Thymus (tissue), 11 donors: ENCODE measurements at regions not wholly inside any gene's neighbourhood (a gene's known extent, or its start where the extent isn't known, plus 50 kb on each side); places are given as distances from the start of the nearest gene placed in this dataset.

Experiments used
- DNase-seq, 9 donors: peaks; one replicate each; pipeline ENCODE4 v3.0.0-alpha.2; 2013; ENCODE audit warnings: low spot score in 9 of 9, low read depth in 6 of 9, missing footprints in 1 of 9
- H3K27ac ChIP-seq, 2 donors: one replicate each; pipeline ENCODE4 v1.5.1; 2013; ENCODE audit warnings: control low read depth in 1 of 2, low read depth in 1 of 2, low read length in 1 of 2, mild to moderate bottlenecking in 1 of 2, moderate library complexity in 1 of 2
- H3K27me3 ChIP-seq, 2 donors: one replicate each; pipeline ENCODE4 v1.5.1; 2013; ENCODE audit warnings: low read length in 1 of 2; ENCODE audit not compliant: control insufficient read depth in 2 of 2, insufficient read depth in 1 of 2
- H3K36me3 ChIP-seq, 2 donors: one replicate each; pipeline ENCODE4 v1.5.1; 2013; ENCODE audit warnings: low read length in 1 of 2, mild to moderate bottlenecking in 1 of 2, moderate library complexity in 1 of 2; ENCODE audit not compliant: control insufficient read depth in 2 of 2, insufficient read depth in 2 of 2
- H3K4me1 ChIP-seq, 2 donors: one replicate each; pipeline ENCODE4 v1.5.1; 2013; ENCODE audit warnings: low read length in 2 of 2; ENCODE audit not compliant: control insufficient read depth in 2 of 2, insufficient read depth in 2 of 2
- H3K4me3 ChIP-seq, 2 donors: one replicate each; pipeline ENCODE4 v1.5.1; 2013; ENCODE audit warnings: low read length in 2 of 2, control low read depth in 1 of 2, mild to moderate bottlenecking in 1 of 2
- H3K9me3 ChIP-seq, 2 donors: one replicate each; pipeline ENCODE4 v1.5.1; 2013; ENCODE audit warnings: low read length in 1 of 2, mild to moderate bottlenecking in 1 of 2; ENCODE audit not compliant: control insufficient read depth in 2 of 2, insufficient read depth in 1 of 2
- WGBS: extraction: QIAGEN DNeasy Blood & Tissue Kit; methylation state at CpG from one replicate; pipeline ENCODE4 v1.1.7; 2013; 5-methylcytosine and 5-hydroxymethylcytosine counted together
- donor health status: healthy.

DNA sequence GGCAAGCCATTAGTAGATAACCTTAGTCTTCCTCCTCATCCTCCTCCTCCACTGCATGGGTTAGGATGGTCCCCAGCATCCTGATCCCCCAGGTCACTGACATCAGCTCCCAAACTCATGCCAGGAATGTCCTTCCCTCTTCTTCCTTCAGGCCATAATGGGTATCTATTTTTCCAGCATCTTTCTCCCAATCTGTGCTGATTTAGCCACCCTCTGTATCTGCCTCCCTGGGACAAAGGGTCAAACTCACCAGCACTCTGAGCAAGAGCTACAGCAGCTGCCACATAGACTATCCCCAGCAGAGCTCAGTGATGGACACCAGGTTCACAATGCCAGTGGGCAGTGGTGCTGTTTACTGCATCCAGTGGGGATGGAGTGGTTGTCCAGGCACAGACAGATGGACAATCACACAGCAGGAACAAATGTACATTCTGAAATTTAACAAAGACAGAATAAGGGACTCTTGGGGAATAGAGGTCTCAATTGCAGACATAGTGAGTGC, 115.2 kb upstream of the TOP3B start:
- H3K27ac ChIP-seq, result no peak overlapping the region
- no peaks in the 10 kb centered on the region for H3K9me3 ChIP-seq
- no peaks in the 10 kb centered on the region for H3K36me3 ChIP-seq
- H3K4me3 ChIP-seq, result no peak overlapping the region
- H3K27me3 ChIP-seq, result peaks cover 0 to 2% of the 10 kb centered on the region in 2 donors
- H3K4me1 ChIP-seq, result no peaks in the 10 kb centered on the region
- DNase-seq, result no peak

DNA sequence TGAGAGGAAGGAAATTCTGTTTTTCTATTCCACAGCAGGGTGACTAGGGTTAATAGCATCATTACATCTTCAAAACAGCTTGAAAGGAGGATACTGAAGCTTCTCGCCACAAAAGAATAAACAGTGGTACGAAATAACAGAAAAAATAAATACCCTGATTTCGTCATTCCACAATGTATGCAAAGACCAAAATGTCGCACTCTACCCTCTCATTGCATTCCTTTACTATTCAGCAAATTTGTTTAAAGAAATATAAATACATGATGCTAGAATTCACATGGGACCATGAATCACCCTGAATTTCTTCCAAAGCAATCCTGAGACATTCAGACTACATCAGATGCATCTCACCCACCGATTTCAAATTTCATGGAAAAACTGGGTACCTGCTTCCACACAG, 112.3 kb upstream of the TOP3B start:
- peaks cover 0 to 8% of the 10 kb centered on the region in 2 donors for H3K27me3 ChIP-seq
- 93% methylated on average over 5 of the region's 5 CpGs for WGBS
- H3K36me3 ChIP-seq, result no peaks in the 10 kb centered on the region
- no peak overlapping the region for H3K27ac ChIP-seq
- no peak for DNase-seq
- H3K4me1 ChIP-seq, result no peaks in the 10 kb centered on the region
- no peaks in the 10 kb centered on the region for H3K9me3 ChIP-seq
- no peak overlapping the region for H3K4me3 ChIP-seq

DNA sequence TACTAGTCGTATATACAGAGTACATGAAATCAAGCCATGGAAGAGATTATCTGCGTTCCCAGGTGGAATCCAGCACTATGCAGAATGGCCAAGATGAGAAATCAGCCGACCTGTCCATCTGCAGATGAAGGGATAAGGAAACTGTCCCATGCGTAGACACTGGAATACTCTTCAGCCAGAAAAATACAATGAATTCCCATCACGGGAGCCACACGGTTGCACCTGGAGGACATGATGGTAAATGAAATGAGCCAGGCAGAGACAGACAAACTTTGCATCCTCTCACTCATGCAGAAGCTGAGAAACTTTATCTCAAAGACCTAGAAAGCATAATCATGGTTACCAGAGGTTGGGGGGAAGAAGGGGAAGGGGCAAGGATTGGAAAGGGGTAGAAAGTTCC, 111.9 kb upstream of the TOP3B start:
- peaks cover 0 to 8% of the 10 kb centered on the region in 2 donors for H3K27me3 ChIP-seq
- DNase-seq, result no peak
- no peaks in the 10 kb centered on the region for H3K9me3 ChIP-seq
- 81% methylated on average over 6 of the region's 6 CpGs for WGBS
- no peaks in the 10 kb centered on the region for H3K36me3 ChIP-seq
- no peaks in the 10 kb centered on the region for H3K4me1 ChIP-seq
- no peak overlapping the region for H3K27ac ChIP-seq
- H3K4me3 ChIP-seq, result no peak overlapping the region

DNA sequence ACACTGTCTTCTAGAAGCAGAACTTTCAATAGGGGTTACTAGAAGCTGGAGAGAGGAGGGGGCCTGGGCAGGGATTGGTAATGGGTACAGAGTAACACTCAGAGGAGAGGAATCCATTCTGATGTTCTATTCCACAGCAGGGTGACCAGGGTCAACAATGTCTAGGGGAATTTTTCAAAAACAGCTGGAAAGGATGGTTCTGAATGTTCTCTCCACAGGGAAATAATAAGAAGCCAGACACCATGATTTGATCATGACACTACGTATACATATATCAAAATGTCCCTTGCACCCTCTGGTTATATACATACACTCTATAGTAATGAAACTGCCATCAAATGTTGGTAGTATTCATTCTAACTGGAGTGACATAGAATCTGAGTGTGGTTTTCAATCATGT, 111.2 kb upstream of the TOP3B start:
- Histone ChIP-seq H3K4me1 (no peaks in the 10 kb centered on the region), H3K9me3 (no peaks in the 10 kb centered on the region), H3K4me3 (no peak overlapping the region), H3K36me3 (no peaks in the 10 kb centered on the region), H3K27me3 (peaks cover 0 to 12% of the 10 kb centered on the region in 2 donors), H3K27ac (no peak overlapping the region)
- DNase-seq, result no peak
- 91% methylated on average over 1 of the region's 1 CpG for WGBS

DNA sequence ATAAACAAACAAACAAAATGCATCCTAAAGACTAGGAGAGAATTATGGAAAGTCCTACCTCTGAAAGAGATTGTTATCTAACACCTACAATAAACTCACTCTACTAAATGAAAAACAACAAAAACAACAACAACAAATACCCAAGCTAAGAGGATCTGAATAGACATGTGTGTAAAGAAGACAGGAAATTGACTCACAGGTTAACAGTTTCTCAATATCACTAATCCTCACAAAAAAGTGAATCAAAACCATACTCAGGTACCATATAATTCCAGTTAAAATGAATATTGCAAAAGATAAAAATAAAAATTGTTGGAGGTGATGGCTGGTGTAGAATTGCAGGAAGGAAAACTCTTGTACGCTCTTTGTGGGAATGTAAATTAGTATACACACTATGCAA, 110.4 kb upstream of the TOP3B start:
- H3K36me3 ChIP-seq, result no peaks in the 10 kb centered on the region
- H3K27ac ChIP-seq, result no peak overlapping the region
- H3K4me3 ChIP-seq, result no peak overlapping the region
- DNase-seq, result no peak
- H3K4me1 ChIP-seq, result no peaks in the 10 kb centered on the region
- peaks cover 0 to 12% of the 10 kb centered on the region in 2 donors for H3K27me3 ChIP-seq
- WGBS, result 97% methylated on average over 1 of the region's 1 CpG
- no peaks in the 10 kb centered on the region for H3K9me3 ChIP-seq

DNA sequence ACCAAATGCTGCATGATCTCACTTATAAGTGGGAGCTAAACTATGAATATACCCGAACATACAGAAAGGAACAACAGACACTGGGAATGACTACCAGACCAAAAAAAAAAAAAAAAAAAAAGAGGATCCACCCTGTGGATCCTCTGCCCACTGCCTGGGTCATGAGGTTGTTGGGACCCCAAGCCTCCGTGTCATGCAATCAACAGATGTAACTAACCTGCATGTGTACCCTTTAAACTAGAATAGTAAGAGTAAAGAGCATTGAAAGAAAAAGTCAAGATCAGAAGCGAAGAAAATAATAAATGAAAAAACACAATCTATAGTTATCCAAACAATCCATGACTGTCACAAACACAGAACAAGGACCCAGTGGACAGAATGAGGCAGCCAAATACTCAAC, 109.5 kb upstream of the TOP3B start:
- Histone ChIP-seq H3K27ac (no peak overlapping the region), H3K36me3 (no peaks in the 10 kb centered on the region), H3K4me1 (no peaks in the 10 kb centered on the region), H3K9me3 (no peaks in the 10 kb centered on the region), H3K27me3 (peaks cover 0 to 12% of the 10 kb centered on the region in 2 donors), H3K4me3 (no peak overlapping the region)
- WGBS, result 90% methylated on average over 3 of the region's 3 CpGs
- DNase-seq, result no peak

DNA sequence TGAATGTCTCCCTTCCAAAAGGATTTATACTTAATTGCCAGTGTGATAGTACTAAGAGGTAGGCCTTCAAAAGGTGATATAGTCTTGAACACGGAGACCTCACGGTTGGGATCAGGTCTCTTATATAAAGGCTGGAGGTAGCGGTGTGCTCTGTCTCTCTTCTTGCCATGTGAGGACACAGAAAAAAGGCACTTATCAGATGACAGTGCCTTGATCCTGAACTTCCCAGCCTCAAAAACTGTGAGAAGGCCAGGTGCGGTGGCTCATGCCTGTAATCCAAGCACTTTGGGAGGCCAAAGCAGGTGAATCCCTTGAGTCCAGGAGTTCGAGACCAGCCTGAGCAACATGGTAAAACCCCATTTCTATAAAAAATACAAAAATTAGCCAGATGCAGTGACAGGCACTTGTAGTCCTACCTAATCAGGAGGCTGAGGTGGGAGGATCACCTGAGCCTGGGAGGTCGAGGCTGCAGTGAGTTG, 108.9 kb upstream of the TOP3B start:
- Histone ChIP-seq H3K4me1 (no peaks in the 10 kb centered on the region), H3K27ac (no peak overlapping the region), H3K36me3 (no peaks in the 10 kb centered on the region), H3K27me3 (peaks cover 0 to 12% of the 10 kb centered on the region in 2 donors), H3K4me3 (no peak overlapping the region), H3K9me3 (no peaks in the 10 kb centered on the region)
- no peak for DNase-seq
- 96% methylated on average over 6 of the region's 6 CpGs for WGBS

DNA sequence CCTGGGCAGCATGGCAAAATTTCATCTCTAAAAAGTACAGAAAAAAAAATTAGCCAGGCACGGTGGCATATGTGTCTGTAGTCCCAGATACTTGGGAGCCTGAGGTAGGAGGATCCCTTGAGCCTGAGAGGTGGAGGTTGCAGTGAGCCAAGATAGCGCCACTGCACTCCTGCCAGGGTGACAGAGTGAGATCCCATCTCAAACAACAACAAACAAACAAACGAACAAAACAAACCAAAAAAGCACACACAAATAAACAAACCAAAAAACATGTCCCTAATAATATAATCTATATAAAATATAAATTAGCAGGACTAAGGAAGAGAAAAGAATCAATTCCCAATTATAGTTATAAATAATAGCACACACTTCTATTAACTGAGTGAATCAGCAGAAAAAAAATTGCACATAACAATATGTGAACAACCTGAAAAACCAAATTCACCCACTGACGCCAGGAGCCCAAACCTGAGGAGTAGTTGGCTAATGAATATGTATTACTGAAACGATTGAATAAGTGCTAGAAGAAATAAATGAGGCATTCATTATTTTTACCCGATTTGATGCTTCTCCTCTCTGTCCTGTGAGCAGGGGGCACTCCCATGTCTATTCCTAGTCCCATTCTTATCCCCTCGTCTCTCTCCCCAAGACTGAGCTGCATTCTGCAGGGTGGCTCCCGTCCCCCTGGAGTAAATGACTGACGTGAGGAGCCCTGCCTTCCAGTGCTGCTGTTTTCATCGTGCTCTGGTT, 108.2 kb upstream of the TOP3B start:
- Histone ChIP-seq H3K9me3 (no peaks in the 10 kb centered on the region), H3K27ac (no peak overlapping the region), H3K4me3 (no peak overlapping the region), H3K27me3 (peaks cover 0 to 11% of the 10 kb centered on the region in 2 donors), H3K4me1 (no peaks in the 10 kb centered on the region), H3K36me3 (no peaks in the 10 kb centered on the region)
- DNase-seq, result no peak
- whole genome bisulfite sequencing, result 67% methylated on average over 10 of the region's 10 CpGs

DNA sequence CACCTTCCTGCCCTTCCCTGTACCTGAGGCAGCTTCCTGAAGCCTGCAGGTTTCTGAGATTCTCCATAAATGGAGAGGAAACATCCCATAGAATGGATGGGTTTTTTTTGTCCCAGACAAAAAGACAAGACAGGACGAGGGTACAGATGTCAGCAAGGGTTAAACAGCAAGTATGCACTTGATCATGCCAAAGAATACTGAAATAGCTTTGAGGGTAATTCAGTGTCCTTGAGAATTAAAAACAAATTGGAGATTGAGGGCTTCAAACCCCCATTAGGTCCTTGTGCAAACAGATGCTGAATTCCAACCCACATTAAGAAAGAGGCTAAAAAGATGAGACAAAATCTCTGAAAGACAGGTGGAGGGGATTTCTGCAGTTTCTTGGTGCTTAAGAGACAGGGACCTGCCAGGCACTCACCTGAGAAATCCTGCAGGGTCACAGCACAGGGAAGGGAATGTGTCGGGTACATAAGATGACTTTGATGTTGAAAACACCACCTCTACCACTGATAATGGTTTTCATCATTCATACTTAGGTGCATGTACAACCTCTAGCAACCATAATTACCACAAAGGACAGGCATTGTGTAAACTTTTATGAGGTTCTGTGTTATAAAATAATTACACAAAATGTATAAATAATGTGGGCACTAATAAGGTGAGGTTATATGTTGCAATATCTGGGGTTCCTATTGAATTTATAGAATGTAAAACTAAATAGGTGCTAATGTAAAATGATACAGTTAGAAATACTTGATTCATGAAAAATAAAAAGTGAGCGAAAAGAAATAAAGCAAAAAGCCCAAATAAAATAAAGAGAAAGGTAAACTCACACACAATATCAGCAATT, 107.1 kb upstream of the TOP3B start:
- Histone ChIP-seq H3K27me3 (peaks cover 0 to 11% of the 10 kb centered on the region in 2 donors), H3K9me3 (no peaks in the 10 kb centered on the region), H3K27ac (no peak overlapping the region), H3K4me1 (no peaks in the 10 kb centered on the region), H3K4me3 (no peak overlapping the region), H3K36me3 (no peaks in the 10 kb centered on the region)
- DNase-seq, result no peak
- WGBS, result 79% methylated on average over 3 of the region's 3 CpGs
